Gastrocnemius medialis (tissue), 4 donors: ENCODE measurements at regions not wholly inside any gene's neighbourhood (a gene's known extent, or its start where the extent isn't known, plus 50 kb on each side); places are given as distances from the start of the nearest gene placed in this dataset.

Source experiments
- ATAC-seq, 2 donors: fragments of 150-250 bp; one replicate each; pipeline ENCODE4 v1.9.1; 2016
- DNase-seq, 2 donors: peaks; one replicate each; pipeline ENCODE4 v3.0.0-alpha.2; 2019
- H3K27ac ChIP-seq, 4 donors: fragments of 200-600 bp; sonication (generic); 1 replicate in 1 of 4; 2 replicates in 3 of 4; pipeline ENCODE4 v1.5.1; 2016 to 2018; ENCODE audit warnings: mild to moderate bottlenecking in 2 of 4, moderate library complexity in 1 of 4
- H3K27me3 ChIP-seq, 3 donors: fragments of 200-600 bp; sonication (generic) in 2 of 3; 1 replicate in 1 of 3; 2 replicates in 2 of 3; pipeline versions ENCODE4 v1.5.1 to v1.6.0; 2016 to 2019; ENCODE audit warnings: mild to moderate bottlenecking in 1 of 3, moderate library complexity in 1 of 3
- H3K36me3 ChIP-seq, 2 donors: fragments of 200-600 bp; sonication (generic) in 1 of 2; one replicate each; pipeline ENCODE4 v1.5.1; 2017 to 2018
- H3K4me1 ChIP-seq, 2 donors: fragments of 200-600 bp; sonication (generic) in 1 of 2; one replicate each; pipeline ENCODE4 v1.5.1; 2016 to 2017; ENCODE audit warnings: mild to moderate bottlenecking in 2 of 2
- H3K4me3 ChIP-seq, 4 donors: fragments of 200-600 bp; sonication (generic) in 3 of 4; 1 replicate in 1 of 4; 2 replicates in 3 of 4; pipeline ENCODE4 v1.5.1; 2016 to 2019; ENCODE audit warnings: mild to moderate bottlenecking in 2 of 4
- H3K9me3 ChIP-seq, 3 donors: fragments of 200-600 bp; sonication (generic) in 2 of 3; 1 replicate in 1 of 3; 2 replicates in 2 of 3; pipeline ENCODE4 v1.5.1; 2016 to 2019
- POLR2A ChIP-seq, 2 donors: fragments of 450-650 bp; IDR thresholded peaks; one replicate each; pipeline ENCODE4 v1.6.1; 2017; ENCODE audit warnings: antibody characterized with exemption in 2 of 2, mild to moderate bottlenecking in 2 of 2, moderate library complexity in 2 of 2
- in situ Hi-C, 4 donors: fragments of 200-750 bp; cut with MboI; loops; one replicate each; pipeline versions ENCODE4 v1.15.0 to v1.8.0; 2017; ENCODE audit warnings: low sequenced_read_pairs in 4 of 4
- intact Hi-C: fragments of 100-400 bp; cut with DNase I; formaldehyde crosslinking; loops from one replicate; pipeline ENCODE4 v1.15.1; 2023; ENCODE audit warnings: low total_unique reads
- TF ChIP-seq, protein P1 (sequence below), 5 experiments: fragments of 450-650 bp in 3 of 5; fragments of 200-600 bp in 2 of 5; sonication (generic) in 2 of 5; IDR thresholded peaks in 4 of 5; conservative IDR thresholded peaks in 1 of 5; 1 replicate in 4 of 5; 2 replicates in 1 of 5; pipeline ENCODE4 v1.5.1; 2016 to 2019; ENCODE audit warnings: antibody characterized with exemption in 5 of 5, mild to moderate bottlenecking in 3 of 5, moderate library complexity in 3 of 5

DNA sequence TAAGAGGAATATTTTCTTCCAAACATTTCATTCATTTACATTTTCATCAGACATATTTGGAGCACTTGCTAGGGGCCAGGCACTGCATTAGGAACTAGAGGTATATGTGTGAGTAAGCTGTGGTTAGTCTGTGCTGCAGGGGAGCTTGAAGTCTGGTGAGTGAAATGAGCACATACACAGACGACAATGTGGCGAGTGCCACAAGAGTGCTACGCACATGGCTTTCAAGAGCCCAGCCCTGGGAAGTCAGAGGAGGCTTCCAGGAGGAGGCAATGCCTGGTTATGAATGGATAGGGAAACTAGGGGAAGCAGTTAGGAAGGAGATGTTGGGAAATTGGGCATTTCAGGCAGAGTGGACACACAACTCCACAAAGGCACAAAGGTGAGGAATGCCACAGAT lies 171.8 kb downstream of the IER5 start:
- DNase-seq (no peak), ATAC-seq (no peak)
- Histone ChIP-seq H3K27me3 (no peaks in the 10 kb centered on the region), H3K9me3 (no peaks in the 10 kb centered on the region), H3K4me3 (no peak overlapping the region), H3K36me3 (no peaks in the 10 kb centered on the region), H3K27ac (no peak overlapping the region), H3K4me1 (no peaks in the 10 kb centered on the region)
- intact Hi-C loops: no loop called here
- in situ Hi-C loops: no loop called here
- TF ChIP-seq POLR2A (IDR thresholded peaks at IDR 0.05): no peak
- TF ChIP-seq, protein P1, sequence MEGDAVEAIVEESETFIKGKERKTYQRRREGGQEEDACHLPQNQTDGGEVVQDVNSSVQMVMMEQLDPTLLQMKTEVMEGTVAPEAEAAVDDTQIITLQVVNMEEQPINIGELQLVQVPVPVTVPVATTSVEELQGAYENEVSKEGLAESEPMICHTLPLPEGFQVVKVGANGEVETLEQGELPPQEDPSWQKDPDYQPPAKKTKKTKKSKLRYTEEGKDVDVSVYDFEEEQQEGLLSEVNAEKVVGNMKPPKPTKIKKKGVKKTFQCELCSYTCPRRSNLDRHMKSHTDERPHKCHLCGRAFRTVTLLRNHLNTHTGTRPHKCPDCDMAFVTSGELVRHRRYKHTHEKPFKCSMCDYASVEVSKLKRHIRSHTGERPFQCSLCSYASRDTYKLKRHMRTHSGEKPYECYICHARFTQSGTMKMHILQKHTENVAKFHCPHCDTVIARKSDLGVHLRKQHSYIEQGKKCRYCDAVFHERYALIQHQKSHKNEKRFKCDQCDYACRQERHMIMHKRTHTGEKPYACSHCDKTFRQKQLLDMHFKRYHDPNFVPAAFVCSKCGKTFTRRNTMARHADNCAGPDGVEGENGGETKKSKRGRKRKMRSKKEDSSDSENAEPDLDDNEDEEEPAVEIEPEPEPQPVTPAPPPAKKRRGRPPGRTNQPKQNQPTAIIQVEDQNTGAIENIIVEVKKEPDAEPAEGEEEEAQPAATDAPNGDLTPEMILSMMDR (IDR thresholded peaks at IDR 0.05 in 4 of 5, conservative IDR thresholded peaks at IDR 0.05 in 1 of 5): no peak

DNA sequence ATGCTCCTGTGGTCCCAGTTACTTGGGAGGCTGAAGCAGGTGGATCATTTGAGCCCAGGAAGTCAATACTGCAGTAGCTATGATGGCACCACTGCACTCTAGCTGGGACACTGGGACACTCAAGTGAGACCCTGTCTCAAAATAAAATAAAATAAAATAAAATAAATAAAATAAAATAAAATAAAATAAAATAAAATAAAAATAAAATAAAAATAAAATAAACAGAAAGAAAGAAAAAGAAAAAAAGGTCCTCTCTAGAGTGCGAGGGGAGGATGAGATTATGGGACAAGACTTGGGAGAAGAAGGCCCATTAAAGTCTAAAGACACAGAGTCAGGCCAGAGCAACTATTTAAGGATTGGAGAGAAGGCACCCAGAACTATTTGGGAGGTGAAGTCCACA lies 172.5 kb downstream of the IER5 start:
- Histone ChIP-seq H3K9me3 (no peaks in the 10 kb centered on the region), H3K36me3 (no peaks in the 10 kb centered on the region), H3K27ac (no peak overlapping the region), H3K4me3 (no peak overlapping the region), H3K27me3 (no peaks in the 10 kb centered on the region), H3K4me1 (no peaks in the 10 kb centered on the region)
- intact Hi-C loops: no loop called here
- in situ Hi-C loops: no loop called here
- no peak for DNase-seq
- TF ChIP-seq POLR2A (IDR thresholded peaks at IDR 0.05): no peak
- TF ChIP-seq, protein P1 (IDR thresholded peaks at IDR 0.05 in 4 of 5, conservative IDR thresholded peaks at IDR 0.05 in 1 of 5): no peak
- no peak for ATAC-seq

DNA sequence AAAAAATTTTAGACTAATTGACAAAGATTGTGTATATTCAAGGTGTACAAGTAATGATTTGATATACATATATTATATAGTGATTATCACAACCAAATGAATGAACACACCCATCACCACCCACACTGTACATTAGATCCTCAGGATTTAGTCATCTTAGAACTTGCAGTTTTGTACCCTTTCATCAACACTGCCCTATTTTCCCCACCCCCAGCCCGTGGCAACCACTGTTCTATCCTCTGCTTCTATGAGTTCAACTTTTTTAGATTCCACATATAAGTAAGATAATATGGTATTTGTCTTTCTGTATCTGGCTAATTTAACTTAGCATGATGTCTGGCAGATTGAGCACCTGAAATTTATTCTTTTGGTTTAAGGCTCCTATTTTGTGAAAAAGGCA lies 173.6 kb downstream of the IER5 start:
- ATAC-seq (no peak), DNase-seq (no peak)
- TF ChIP-seq, protein P1 (IDR thresholded peaks at IDR 0.05 in 4 of 5, conservative IDR thresholded peaks at IDR 0.05 in 1 of 5): no peak
- no peak for TF ChIP-seq POLR2A (IDR thresholded peaks at IDR 0.05)
- Histone ChIP-seq H3K36me3 (no peaks in the 10 kb centered on the region), H3K27me3 (no peaks in the 10 kb centered on the region), H3K9me3 (no peaks in the 10 kb centered on the region), H3K4me1 (no peaks in the 10 kb centered on the region), H3K27ac (no peak overlapping the region), H3K4me3 (no peak overlapping the region)
- intact Hi-C loops (no loop called here), in situ Hi-C loops (no loop called here)

DNA sequence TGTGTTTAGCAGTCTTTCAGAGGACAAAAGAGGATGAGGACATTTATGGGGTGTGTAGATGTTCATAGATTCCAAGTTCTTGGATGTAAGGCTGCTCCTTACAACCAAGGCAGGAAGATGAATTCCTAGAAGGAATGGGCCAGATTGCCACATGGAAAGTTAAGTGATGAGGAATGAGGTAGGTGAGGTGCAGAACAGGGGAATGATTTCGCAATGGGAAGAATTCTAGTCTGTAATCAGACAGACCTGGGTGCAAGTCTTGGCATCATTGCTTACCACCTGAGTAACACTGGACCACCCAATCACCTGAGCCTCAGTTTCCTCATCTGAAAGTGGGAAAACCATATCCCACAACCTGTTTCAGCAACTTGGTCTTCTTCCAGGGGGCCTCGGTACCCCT lies 174.9 kb downstream of the IER5 start:
- DNase-seq: no peak
- TF ChIP-seq, protein P1 (IDR thresholded peaks at IDR 0.05 in 4 of 5, conservative IDR thresholded peaks at IDR 0.05 in 1 of 5): no peak
- no peak for TF ChIP-seq POLR2A (IDR thresholded peaks at IDR 0.05)
- Histone ChIP-seq H3K27me3 (no peaks in the 10 kb centered on the region), H3K36me3 (no peaks in the 10 kb centered on the region), H3K27ac (no peak overlapping the region), H3K4me1 (no peaks in the 10 kb centered on the region), H3K4me3 (no peak overlapping the region), H3K9me3 (no peaks in the 10 kb centered on the region)
- no peak for ATAC-seq
- in situ Hi-C loops: no loop called here
- intact Hi-C loops: no loop called here

DNA sequence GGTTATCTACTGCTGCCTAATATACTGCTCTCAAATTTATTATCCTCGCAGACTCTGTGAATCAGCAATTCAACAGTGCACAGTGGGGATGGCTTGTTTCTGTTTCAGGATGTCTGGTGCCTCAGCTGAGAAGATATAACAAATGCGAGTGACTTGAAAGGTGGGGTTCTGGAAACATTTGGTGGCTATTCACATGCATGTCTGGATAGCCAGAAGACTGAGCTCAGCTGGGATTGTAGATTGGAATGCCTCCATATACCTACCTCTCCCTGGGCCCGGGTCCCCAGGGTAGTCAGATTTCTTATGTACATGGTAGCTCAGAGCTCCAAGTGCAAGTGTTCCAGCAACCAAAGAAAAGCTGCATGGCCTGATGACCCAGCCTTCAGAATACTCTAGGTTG lies 176.3 kb downstream of the IER5 start:
- Histone ChIP-seq H3K4me3 (no peak overlapping the region), H3K9me3 (no peaks in the 10 kb centered on the region), H3K36me3 (no peaks in the 10 kb centered on the region), H3K27me3 (no peaks in the 10 kb centered on the region), H3K4me1 (no peaks in the 10 kb centered on the region), H3K27ac (no peak overlapping the region)
- in situ Hi-C loops (no loop called here), intact Hi-C loops (no loop called here)
- no peak for ATAC-seq
- no peak for TF ChIP-seq POLR2A (IDR thresholded peaks at IDR 0.05)
- TF ChIP-seq, protein P1 (IDR thresholded peaks at IDR 0.05 in 4 of 5, conservative IDR thresholded peaks at IDR 0.05 in 1 of 5): no peak
- no peak for DNase-seq
